Brain pericyte (primary cell): ENCODE measurements at regions not wholly inside any gene's neighbourhood (a gene's known extent, or its start where the extent isn't known, plus 50 kb on each side); places are given as distances from the start of the nearest gene placed in this dataset.
"Not testable (repeated sequence)": the region's sequence is repeated elsewhere in the genome, so short reads cannot be mapped to it uniquely, and the experiment has no call there.

Experiments
- DNase-seq: peaks from one replicate; pipeline ENCODE4 v3.0.0-alpha.2; 2012; ENCODE audit warnings: low read depth, low spot score

DNA sequence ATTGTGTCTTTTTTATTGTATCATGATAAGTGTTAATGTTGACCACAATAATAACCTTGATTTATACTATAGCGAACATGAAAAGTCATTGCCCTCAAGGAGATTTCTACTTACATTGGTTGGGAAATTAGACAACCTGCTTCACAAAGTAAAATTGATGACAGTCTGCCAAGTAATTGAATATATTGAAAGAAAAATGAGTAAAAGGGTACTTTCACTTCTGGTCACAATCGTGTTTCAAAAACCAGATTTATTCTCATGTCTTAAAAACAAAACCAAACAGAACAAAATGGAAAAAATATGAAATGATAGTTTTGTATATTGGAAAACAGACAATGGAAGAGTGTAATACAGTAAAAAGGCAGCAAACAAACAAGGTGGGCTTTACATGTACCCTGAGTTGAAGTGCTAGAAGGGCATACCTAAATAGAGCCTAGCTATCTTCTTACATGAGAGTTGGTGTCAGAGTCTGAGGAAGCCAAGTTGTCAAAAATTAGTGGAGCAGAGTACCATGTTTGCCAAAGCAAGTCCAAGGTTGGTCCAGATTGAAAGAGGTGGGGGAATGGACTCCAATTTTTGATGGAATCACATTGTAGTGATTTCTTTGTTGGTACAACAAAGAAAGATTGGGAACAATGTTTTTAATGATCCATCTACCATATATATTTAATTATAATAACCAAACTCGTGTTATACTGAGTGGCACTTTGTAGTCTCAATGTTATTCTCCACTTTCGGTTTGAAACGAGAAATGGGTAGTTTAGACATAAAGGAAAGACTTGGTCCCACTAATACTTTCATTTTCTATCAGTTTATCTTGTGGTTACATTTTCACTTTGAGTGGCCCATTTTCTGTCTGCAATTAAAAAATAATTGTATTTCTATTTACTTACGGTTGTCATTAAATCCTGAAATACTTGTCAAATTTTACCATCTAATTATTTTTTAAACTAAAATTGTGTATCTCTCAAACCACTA, 775.6 kb downstream of the STIM2 start:
- no peak for DNase-seq

DNA sequence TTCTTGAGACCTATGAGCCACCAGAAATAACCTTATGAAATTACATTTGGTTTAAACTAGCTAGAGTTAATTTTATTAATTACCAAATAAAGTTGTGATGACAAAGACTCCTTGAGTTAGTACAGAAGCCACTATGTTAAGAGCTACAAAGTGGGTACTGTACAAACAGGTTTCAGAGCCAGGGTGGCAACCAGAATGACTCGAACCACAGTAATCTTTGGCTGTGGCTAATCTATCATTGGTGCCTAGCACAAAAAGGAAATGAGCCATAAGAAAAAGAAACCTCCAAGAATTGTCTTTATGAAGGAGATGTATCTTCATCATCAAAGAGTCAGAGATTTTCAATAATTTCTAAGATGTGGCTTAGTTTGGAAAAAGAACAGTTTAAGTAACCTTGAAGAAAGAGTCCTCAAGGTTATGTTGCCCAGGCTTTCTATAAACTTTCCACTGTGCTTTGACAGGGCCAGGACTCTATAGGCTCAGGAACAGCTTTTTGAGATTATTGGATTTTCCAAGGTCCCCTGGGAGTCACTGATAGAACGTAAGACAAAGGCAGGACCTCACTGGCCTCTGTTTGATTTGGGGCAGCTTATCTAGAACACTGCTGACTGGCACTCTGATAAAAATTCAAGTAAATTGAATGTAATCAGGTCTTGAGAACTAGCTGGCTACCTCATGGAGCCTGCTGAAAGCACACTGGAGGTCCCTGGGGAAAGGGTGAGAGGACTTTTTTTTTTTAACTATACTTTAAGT, 777.7 kb downstream of the STIM2 start:
- no peak for DNase-seq

DNA sequence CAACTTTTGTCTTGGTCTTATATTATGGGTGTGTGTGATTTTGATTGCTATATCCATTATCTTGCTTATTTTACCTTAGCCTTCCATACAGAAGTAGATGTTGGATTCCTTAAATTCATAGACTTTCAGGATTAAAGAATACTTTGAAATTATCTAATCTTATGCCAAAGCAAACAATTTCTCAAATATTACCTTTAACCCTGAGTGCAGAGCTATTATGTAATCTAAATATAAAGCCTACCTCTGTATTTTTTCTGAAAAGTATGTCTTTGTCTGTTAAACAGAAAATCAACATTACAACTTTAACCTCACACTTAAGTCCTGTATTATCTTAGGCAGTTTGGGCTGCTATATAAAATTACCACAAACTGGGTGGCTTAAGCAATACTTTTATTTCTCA, 782.5 kb downstream of the STIM2 start:
- no peak for DNase-seq

DNA sequence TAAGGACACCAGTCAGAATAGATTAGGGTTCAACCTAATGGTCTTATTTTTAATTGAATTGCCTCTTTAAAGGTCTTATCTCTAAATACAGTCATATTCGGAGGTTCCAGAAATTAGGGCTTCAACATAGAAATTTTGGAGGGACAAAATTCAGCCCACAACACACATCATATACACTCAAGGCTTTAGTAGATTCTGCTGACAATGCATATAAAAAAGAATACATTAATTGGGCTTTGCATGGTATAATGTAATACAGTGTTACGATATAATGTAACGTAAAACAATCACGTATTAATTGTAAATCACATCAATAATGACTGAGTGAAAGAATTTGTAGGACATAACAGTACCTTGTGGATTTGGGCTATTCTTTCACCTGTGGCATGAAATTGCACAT, 787.8 kb downstream of the STIM2 start:
- no peak for DNase-seq

DNA sequence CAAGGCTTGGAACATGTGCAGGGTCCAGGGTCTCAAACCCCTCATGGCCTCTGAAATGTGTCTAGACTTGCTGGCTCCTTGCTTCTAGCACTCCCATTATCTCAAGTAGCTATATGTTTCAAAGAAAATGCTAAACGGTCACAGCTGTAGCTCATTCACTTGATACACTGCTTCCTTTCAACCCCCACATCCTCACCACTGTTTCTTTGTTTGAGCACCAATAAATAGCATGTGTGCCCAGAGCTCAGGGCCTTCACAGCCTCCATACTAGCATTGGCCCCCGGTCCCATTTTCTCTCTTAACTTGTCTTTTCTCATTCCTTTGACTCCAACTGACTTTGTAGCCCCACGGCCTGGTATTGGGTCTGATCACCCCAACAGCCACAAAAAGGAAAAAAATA, 801.8 kb downstream of the STIM2 start:
- no peak for DNase-seq

GRCh38 chr4:27666943-27667342, 806.3 kb downstream of the STIM2 start:
- no peak for DNase-seq

GRCh38 chr4:27668001-27668400, 807.4 kb downstream of the STIM2 start:
- no peak for DNase-seq

DNA sequence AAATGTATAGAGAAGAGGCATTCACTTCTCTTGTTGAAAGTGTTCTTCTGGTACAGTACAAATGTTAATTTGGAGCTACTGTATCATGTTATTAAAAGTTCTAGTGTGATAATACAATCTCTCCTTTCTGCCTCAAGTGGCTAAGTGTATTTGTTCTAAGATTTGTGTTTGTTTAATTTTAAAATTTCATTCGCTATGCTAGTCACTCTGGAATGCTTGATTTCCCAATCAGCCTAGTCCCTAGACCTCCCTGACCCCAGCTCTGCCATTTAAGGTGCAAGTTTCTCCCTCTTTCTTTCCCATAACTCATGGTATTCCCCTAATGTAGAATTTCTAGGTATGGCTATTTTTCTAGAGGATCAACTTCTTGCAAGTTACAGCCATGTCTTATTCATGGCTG, 817.4 kb downstream of the STIM2 start:
- DNase-seq = no peak

- no peak for DNase-seq
Observed at GRCh38 chr4:27684610-27685011, 824.0 kb downstream of the STIM2 start.

- no peak for DNase-seq
Observed at GRCh38 chr4:27685091-27685490, 824.5 kb downstream of the STIM2 start.

DNA sequence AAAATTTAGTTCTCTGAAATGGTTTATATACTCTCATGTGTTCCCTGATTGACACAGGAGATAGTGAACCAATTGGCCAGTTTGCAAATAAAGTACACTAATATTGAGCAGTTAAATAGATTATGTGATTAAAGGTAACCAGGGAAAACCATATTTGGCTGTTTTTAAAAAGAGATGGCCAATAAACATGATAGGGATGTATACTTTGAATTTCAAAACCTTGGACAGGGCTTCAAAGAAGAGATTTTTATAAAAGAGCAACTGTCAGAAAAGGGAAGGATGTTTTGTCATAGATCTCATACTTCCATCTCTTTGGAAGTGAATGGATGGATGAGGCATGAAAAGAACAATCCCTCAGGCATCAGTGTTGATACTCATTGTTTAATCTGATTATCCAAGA, 825.3 kb downstream of the STIM2 start:
- no peak for DNase-seq

DNA sequence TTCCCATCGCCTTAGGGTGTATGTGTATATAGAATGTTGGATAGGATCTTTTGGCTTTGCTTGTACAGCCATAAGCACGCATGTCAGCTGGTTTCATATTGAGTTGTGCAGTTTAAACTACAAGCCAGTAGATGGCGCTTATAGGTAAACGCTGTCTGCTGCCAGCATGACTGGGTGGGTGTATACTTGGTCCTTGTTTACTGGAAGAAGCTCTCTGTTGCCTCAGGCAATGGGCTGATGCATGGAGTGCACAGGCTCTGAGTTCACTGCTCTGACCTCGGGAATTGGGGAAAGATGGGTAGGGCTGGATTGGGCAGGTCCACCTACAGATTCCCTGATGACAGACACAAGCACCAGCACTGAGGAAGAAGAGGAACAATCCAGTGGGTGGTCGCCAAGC, 831.5 kb downstream of the STIM2 start:
- no peak for DNase-seq

DNA sequence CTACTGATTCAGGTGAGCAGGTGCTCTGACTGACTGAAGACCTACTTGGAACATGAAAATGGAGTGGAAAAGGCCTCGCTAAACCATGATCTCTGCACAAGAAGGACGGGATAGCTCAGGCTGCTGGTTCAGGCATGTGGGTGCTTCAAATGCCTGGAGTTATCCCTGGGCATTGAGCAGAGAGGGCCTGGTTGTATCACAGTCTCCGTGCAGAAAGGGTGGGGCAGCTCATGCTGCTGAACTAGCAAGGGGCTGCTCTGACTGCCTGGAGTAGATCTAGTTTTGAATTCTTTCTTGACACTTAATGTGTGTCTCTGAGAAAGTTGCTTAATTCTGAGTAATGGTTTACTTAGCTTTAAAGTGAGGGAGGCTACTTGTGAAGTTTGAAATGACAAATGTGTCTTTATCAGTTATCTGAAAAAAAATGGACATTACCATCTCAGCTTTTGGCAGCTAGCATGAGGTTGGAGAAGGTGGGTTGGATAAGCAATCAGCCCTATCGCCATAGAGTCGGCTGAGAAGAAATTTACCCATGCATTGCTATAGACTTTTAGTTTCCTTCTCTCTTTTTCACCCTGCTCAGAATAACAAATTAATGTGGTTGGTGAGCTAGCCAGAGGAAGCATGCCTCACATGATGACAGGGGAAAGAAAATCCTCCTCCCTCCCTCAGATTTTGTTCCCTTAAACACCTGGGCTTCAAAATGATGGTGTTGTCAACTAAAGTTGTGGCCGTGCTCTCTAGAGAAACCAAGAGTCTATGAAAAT, 832.4 kb downstream of the STIM2 start:
- no peak for DNase-seq

GRCh38 chr4:27696257-27696656, 835.6 kb downstream of the STIM2 start:
- DNase-seq = not testable (repeated sequence)

DNA sequence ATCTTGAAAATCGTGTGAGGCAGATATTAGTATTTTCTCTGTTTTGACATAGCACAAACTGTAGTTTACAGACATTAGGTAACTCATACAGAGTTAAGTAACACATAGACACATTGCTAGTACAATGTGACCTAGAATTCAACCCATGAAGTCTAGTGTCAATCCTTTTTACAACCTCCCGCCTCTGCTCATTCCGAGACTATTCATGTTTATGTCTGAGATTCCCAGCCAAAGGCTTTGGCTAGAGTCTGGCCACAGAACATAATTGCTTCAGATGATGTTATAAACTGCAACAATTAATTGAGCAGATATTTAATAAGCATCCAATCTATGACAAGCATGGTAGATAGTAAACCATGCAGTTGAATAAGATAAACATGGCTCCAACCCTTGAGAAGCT, 841.0 kb downstream of the STIM2 start:
- DNase-seq = no peak

DNA sequence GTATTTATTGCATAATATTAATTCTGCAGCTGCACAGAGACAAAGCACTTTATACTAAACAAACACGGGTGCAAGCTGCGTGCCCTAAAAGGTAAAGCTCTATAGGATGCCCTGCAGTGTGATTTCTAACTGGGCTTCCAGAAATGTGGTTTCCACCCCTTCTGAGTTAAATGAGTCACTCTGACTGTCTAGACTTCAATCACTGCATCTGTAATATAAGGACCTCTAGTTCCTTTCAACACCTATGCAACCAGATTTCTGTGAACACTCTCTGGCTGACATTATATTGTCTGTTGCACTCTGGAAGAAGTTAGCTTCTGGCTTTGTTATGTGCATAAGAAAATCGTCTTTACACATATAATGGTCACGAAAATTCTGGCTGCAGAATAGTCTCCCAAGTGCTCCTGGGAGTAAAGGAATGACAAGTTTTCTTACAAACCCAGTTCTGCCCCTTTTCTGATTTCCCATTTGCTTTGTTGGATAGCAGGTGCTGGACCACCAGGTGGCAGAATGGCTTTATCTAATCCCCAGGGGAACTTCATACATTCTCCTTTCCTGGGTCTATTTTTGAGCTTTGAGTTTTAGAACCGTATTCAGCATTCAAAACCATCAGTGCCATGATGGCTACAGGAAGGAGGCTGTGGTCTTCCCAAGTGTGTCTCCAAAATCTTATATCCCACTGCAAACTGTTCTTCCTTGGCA, 842.2 kb downstream of the STIM2 start:
- no peak for DNase-seq

DNA sequence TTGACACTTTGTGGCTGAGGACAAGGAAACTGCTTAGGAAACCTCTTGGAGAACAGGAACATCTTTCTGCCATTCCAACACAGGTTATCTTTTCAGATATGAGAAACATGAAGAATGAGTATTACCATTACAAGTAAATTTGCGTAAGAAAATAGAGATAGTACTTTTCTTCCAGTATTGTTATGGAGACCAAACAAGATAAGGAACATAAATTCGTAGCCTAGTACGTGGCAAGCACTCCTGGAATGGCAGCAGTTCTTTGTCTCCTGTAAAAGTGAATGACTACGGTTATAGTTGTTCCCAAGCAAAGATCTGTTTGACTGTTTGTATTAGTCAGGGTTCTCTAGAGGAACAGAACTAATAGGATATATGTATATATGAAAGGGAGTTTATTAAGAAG, 843.1 kb downstream of the STIM2 start:
- DNase-seq = no peak

DNA sequence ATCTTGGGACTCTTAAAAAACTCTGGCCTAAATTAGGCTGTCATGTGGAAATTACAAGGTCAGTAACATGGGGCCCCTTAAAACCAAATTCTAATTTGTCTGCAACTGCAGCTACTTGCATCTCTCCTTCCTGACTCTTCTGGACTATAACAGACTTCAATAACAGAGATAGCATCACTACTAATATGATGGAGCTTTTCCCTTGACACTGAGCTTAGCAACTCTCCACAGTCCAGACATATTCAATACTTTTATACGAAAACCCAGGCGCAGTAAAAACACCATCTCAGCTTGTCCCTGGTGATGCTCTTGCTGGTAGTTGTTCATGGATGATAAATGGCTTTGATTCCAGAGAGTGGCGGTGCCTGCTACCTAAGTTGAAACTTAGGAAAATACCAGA, 850.4 kb downstream of the STIM2 start:
- DNase-seq = no peak

- no peak for DNase-seq
Observed at GRCh38 chr4:27714073-27714472, 853.4 kb downstream of the STIM2 start.

DNA sequence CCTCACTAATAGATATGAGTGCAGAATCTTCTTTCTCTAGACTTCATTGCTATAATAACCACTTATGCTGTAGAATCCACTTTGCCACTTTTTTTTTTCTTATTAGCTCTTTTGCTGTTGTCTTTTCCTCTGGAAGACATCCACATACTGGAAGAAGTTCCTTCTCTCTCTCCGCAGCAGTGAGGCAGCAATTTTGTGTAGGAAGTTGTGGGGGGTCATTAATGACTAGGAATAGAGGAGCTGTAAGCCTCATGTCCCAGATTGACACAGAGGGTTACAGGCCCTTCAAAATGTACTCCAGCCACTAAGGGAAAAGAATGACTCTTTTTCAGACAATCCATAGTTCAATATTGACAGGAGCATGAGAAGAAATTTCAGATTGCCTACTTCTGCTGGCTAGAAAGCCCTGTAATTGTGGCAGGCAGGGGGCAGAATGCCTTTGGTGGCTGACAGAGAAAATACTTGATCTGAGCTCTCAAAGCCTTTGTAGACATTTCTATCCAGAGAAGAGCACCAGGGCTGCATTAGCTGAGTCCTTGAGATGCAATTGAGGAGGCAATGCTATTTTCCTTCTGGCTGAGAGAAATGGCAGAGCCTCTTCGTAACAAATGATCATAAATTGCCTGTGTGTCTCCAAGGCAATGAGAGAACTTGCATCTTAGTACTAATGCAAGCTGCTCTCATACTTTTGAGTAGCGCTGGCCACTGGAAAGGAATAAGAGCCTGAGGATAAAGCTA, 856.2 kb downstream of the STIM2 start:
- DNase-seq = no peak

GRCh38 chr4:27717431-27717755, 856.8 kb downstream of the STIM2 start:
- no peak for DNase-seq
